ENCODE measurements at regions not wholly inside any gene's neighbourhood (a gene's known extent, or its start where the extent isn't known, plus 50 kb on each side); places are given as distances from the start of the nearest gene placed in this dataset.

DNA sequence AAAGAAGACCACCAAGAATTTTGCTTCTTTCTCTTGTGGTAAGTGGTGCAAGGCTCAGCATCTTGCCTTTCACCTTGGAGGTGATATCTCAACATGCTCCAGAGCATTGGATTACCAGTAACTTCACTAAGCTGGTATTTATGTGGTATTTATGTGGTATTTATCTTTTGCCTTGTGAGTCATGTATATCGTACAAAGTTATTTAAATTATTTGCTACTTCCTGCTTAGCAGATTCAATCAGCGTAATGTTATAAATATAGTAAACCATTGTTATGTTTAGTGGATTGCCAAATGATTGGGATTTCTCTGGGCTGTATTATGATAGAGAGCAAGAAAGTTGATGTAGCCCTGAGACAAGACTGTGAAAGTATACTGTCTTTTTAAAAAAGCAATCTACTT, 366.4 kb downstream of the IPO8 start:
- no peak overlapping the region for H3K4me2 ChIP-seq (ENCODE audit: low read depth, low read length)
- H3K27me3 ChIP-seq (ENCODE audit: control insufficient read depth, insufficient read depth, low read length), result no peaks in the 10 kb centered on the region
- no peak overlapping the region for H4K91ac ChIP-seq (ENCODE audit: insufficient read depth, low read depth, low read length)
- H2BK20ac ChIP-seq (ENCODE audit: low read depth, low read length), result no peak overlapping the region
- H3K4me1 ChIP-seq (ENCODE audit: control insufficient read depth, insufficient read depth, low read length), result no peaks in the 10 kb centered on the region
- H2BK120ac ChIP-seq (ENCODE audit: low read depth, low read length), result no peak overlapping the region
- H3K9ac ChIP-seq (ENCODE audit: low read depth, low read length), result no peak overlapping the region
- no peak overlapping the region for H3K18ac ChIP-seq (ENCODE audit: low read depth, low read length)
- no peak overlapping the region for H2AK5ac ChIP-seq (ENCODE audit: low read depth, low read length)
- no peak overlapping the region for H2AK9ac ChIP-seq (replicated peaks; ENCODE audit: low read depth, low read length, poor library complexity)
- no peak overlapping the region for H3K27ac ChIP-seq (ENCODE audit: insufficient read depth, low read length)
- H3K36me3 ChIP-seq (ENCODE audit: control insufficient read depth, insufficient read depth, low read length), result no peaks in the 10 kb centered on the region
- no peak overlapping the region for H2BK15ac ChIP-seq (ENCODE audit: low read depth, low read length)
- H4K8ac ChIP-seq (ENCODE audit: low read depth in 2 of 2, low read length in 2 of 2), result no peak overlapping the region
- no peak overlapping the region for H4K5ac ChIP-seq (ENCODE audit: low read depth, low read length)
- BruUV-seq (replicated peaks), result no TSS peak
- H3K9me3 ChIP-seq (ENCODE audit: control insufficient read depth, insufficient read depth, low read length), result no peaks in the 10 kb centered on the region
- no peak for DNase-seq
- no peak overlapping the region for H3K4ac ChIP-seq (ENCODE audit: low read depth, low read length)
- no peak overlapping the region for H3K14ac ChIP-seq (replicated peaks; ENCODE audit: low read depth, low read length)
- WGBS, 2 experiments (ENCODE audit: extremely low coverage in 2 of 2, insufficient read length in 1 of 2), result no CpG with 5 or more reads among the region's 2 CpGs
- in situ Hi-C loops (cut with MboI; ENCODE audit: low sequenced_read_pairs) (no loop called here), dilution Hi-C loops (cut with HindIII; ENCODE audit: low sequenced_read_pairs, unreplicated experiment) (no loop called here), intact Hi-C loops (cut with micrococcal nuclease) (no loop called here)
- no peaks in the 10 kb centered on the region for H4K20me1 ChIP-seq (ENCODE audit: insufficient read depth, low read length)
- CTCF ChIA-PET, result interaction anchor here (0.9 kb wide), 1 partner anchor 62 kb away, joined by 3 read pairs; no protein-coding TSS in a partner anchor
- peak; percentile 56 for ATAC-seq (ENCODE audit: low read depth)
- no peak overlapping the region for H2BK5ac ChIP-seq (ENCODE audit: low read depth, low read length, poor library complexity, severe bottlenecking)
- H3K79me1 ChIP-seq (ENCODE audit: low read depth in 1 of 2, low read length in 2 of 2), result no peaks in the 10 kb centered on the region
- POLR2A ChIA-PET (ENCODE audit: unreplicated experiment), result no interaction called here
- TF ChIP-seq MXI1 (IDR thresholded peaks at IDR 0.05; ENCODE audit: borderline replicate concordance, low read depth, low read length) (no peak), BHLHE40 (IDR thresholded peaks at IDR 0.05; ENCODE audit: low read depth, low read length) (no peak), RFX5 (IDR thresholded peaks at IDR 0.05; ENCODE audit: low read depth, low read length) (no peak), CEBPB (IDR thresholded peaks at IDR 0.05; ENCODE audit: low read depth, low read length) (no peak), RAD21 (IDR thresholded peaks at IDR 0.05; ENCODE audit: low read length) (no peak), CHD1 (IDR thresholded peaks at IDR 0.05; ENCODE audit: low read depth, low read length) (no peak), SMC3 (IDR thresholded peaks at IDR 0.05; ENCODE audit: low read depth, low read length) (no peak), RCOR1 (IDR thresholded peaks at IDR 0.05; ENCODE audit: insufficient replicate concordance, low read length) (no peak), NFE2L2 (IDR thresholded peaks at IDR 0.05; ENCODE audit: low read depth, low read length) (no peak), POLR2A (IDR thresholded peaks at IDR 0.05; ENCODE audit: low read depth, low read length) (no peak)
- TF ChIP-seq, protein P1, sequence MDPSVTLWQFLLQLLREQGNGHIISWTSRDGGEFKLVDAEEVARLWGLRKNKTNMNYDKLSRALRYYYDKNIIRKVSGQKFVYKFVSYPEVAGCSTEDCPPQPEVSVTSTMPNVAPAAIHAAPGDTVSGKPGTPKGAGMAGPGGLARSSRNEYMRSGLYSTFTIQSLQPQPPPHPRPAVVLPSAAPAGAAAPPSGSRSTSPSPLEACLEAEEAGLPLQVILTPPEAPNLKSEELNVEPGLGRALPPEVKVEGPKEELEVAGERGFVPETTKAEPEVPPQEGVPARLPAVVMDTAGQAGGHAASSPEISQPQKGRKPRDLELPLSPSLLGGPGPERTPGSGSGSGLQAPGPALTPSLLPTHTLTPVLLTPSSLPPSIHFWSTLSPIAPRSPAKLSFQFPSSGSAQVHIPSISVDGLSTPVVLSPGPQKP (IDR thresholded peaks at IDR 0.05; ENCODE audit: borderline replicate concordance, low read depth, low read length), result no peak
- H3K23ac ChIP-seq (ENCODE audit: low read depth, low read length), result no peak overlapping the region
- H3K4me3 ChIP-seq (ENCODE audit: insufficient read depth, low read depth, low read length), result no peak overlapping the region
- no peak overlapping the region for H2AFZ ChIP-seq (replicated peaks; ENCODE audit: low read length, poor library complexity)
- H3K56ac ChIP-seq (ENCODE audit: extremely low read depth, insufficient read depth, low read length), result no peak overlapping the region
- no peaks in the 10 kb centered on the region for H3K9me1 ChIP-seq (ENCODE audit: insufficient read depth, low read length)
